PC-3 (cell line): ENCODE measurements at regions not wholly inside any gene's neighbourhood (a gene's known extent, or its start where the extent isn't known, plus 50 kb on each side); places are given as distances from the start of the nearest gene placed in this dataset.

ENCODE experiments used
- CTCF ChIP-seq: fragments of 300-600 bp; sonication (generic); conservative IDR thresholded peaks from 2 replicates; pipeline ENCODE4 v1.5.1; 2017; ENCODE audit warnings: antibody characterized with exemption, low read depth, mild to moderate bottlenecking, low read length
- EZH2 ChIP-seq: fragments of 300-600 bp; sonication (generic); IDR thresholded peaks from one replicate; pipeline ENCODE4 v1.6.1; 2017; ENCODE audit warnings: antibody characterized with exemption, mild to moderate bottlenecking, low read length; ENCODE audit not compliant: unreplicated experiment

DNA sequence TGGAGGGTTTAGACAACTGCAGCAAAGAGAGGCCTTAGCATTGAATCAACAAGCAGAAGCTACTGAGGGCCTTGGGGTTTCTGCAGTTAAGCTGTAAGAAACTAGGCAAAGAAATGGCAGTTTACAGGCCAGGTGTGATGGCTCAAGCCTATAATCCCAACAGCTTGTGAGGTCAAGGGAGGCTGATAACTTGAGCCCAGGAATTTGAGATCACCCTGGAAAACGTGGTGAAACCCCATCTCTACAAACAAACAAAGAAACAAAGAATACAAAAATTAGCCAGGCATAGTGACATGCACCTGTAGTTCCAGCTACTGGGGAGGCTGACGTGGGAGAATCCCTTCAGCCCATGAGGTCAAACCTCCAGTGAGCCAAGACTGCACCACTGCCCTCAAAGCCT, 421.6 kb upstream of the CHST9 start:
- no peak for TF ChIP-seq CTCF
- no peak for TF ChIP-seq EZH2
